Lower leg skin (tissue), 3 donors: ENCODE measurements at regions not wholly inside any gene's neighbourhood (a gene's known extent, or its start where the extent isn't known, plus 50 kb on each side); places are given as distances from the start of the nearest gene placed in this dataset.

Source experiments
- POLR2A ChIP-seq, 2 donors: fragments of 450-650 bp; IDR thresholded peaks; one replicate each; pipeline ENCODE4 v1.6.1; 2016 to 2017; ENCODE audit warnings: antibody characterized with exemption in 2 of 2, mild to moderate bottlenecking in 1 of 2, moderate library complexity in 1 of 2
- TF ChIP-seq, protein P1 (sequence below), 3 donors: fragments of 450-650 bp; IDR thresholded peaks; one replicate each; pipeline ENCODE4 v1.5.1; 2016; ENCODE audit warnings: antibody characterized with exemption in 3 of 3, mild to moderate bottlenecking in 3 of 3, moderate library complexity in 2 of 3

GRCh38 chr4:57314636-57315035 lies 204.5 kb upstream of the IGFBP7 start:
- TF ChIP-seq, protein P1, sequence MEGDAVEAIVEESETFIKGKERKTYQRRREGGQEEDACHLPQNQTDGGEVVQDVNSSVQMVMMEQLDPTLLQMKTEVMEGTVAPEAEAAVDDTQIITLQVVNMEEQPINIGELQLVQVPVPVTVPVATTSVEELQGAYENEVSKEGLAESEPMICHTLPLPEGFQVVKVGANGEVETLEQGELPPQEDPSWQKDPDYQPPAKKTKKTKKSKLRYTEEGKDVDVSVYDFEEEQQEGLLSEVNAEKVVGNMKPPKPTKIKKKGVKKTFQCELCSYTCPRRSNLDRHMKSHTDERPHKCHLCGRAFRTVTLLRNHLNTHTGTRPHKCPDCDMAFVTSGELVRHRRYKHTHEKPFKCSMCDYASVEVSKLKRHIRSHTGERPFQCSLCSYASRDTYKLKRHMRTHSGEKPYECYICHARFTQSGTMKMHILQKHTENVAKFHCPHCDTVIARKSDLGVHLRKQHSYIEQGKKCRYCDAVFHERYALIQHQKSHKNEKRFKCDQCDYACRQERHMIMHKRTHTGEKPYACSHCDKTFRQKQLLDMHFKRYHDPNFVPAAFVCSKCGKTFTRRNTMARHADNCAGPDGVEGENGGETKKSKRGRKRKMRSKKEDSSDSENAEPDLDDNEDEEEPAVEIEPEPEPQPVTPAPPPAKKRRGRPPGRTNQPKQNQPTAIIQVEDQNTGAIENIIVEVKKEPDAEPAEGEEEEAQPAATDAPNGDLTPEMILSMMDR (IDR thresholded peaks at IDR 0.05): no peak
- TF ChIP-seq POLR2A (IDR thresholded peaks at IDR 0.05): no peak
